ENCODE measurements at regions not wholly inside any gene's neighbourhood (a gene's known extent, or its start where the extent isn't known, plus 50 kb on each side); places are given as distances from the start of the nearest gene placed in this dataset.

DNA sequence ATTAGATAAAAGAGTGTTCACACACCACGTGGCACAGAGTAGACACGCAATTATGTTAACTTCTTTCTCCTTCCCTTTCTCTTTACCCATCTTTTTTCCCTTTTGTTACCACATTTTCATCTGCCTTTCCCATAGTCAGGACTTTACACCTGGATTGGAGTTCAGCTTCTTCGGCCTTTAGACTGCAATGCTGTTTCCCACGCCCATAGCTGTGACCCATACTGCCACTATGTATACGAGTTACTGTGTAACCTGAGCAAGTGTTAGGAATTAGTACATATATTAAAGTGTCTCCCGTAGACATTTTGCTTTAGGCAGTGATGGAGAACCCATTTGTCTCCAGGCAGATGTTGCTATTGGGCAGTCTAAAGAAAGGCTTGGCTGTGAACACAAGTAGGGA lies 143.6 kb upstream of the SLC28A3 start:
- H3K27ac ChIP-seq (ENCODE audit: insufficient read depth, low read length), result no peak overlapping the region
- in situ Hi-C loops (cut with MboI; ENCODE audit: low sequenced_read_pairs) (no loop called here), dilution Hi-C loops (cut with HindIII; ENCODE audit: low sequenced_read_pairs, unreplicated experiment) (no loop called here), intact Hi-C loops (cut with micrococcal nuclease) (no loop called here)
- ATAC-seq (ENCODE audit: low read depth) (no peak), DNase-seq (no peak)
- H2AK9ac ChIP-seq (replicated peaks; ENCODE audit: low read depth, low read length, poor library complexity), result no peak overlapping the region
- no peak overlapping the region for H2BK20ac ChIP-seq (ENCODE audit: low read depth, low read length)
- H3K23ac ChIP-seq (ENCODE audit: low read depth, low read length), result no peak overlapping the region
- no peaks in the 10 kb centered on the region for H3K4me1 ChIP-seq (ENCODE audit: control insufficient read depth, insufficient read depth, low read length)
- H3K4ac ChIP-seq (ENCODE audit: low read depth, low read length), result no peak overlapping the region
- H3K9me1 ChIP-seq (ENCODE audit: insufficient read depth, low read length), result no peaks in the 10 kb centered on the region
- H3K27me3 ChIP-seq (ENCODE audit: control insufficient read depth, insufficient read depth, low read length), result no peaks in the 10 kb centered on the region
- no peak overlapping the region for H4K8ac ChIP-seq (ENCODE audit: low read depth in 2 of 2, low read length in 2 of 2)
- BruUV-seq (replicated peaks), result no TSS peak
- H4K5ac ChIP-seq (ENCODE audit: low read depth, low read length), result no peak overlapping the region
- H2AFZ ChIP-seq (replicated peaks; ENCODE audit: low read length, poor library complexity), result no peak overlapping the region
- H3K36me3 ChIP-seq (ENCODE audit: control insufficient read depth, insufficient read depth, low read length), result no peaks in the 10 kb centered on the region
- peaks cover 14% of the 10 kb centered on the region; the same call in 1 of the 2 replicates for H3K9me3 ChIP-seq (ENCODE audit: control insufficient read depth, insufficient read depth, low read length)
- no peak overlapping the region for H4K91ac ChIP-seq (ENCODE audit: insufficient read depth, low read depth, low read length)
- H3K9ac ChIP-seq (ENCODE audit: low read depth, low read length), result no peak overlapping the region
- TF ChIP-seq NFE2L2 (IDR thresholded peaks at IDR 0.05; ENCODE audit: low read depth, low read length) (no peak), ELK1 (IDR thresholded peaks at IDR 0.05; ENCODE audit: borderline replicate concordance, low read depth, low read length) (no peak), SMC3 (IDR thresholded peaks at IDR 0.05; ENCODE audit: low read depth, low read length) (no peak), CTCF (conservative IDR thresholded peaks at IDR 0.05; ENCODE audit: low read depth, low read length) (no peak), MAFK (IDR thresholded peaks at IDR 0.05; ENCODE audit: low read depth, low read length) (no peak), FOS (IDR thresholded peaks at IDR 0.05; ENCODE audit: low read depth, low read length) (no peak), RFX5 (IDR thresholded peaks at IDR 0.05; ENCODE audit: low read depth, low read length) (no peak), RCOR1 (IDR thresholded peaks at IDR 0.05; ENCODE audit: insufficient replicate concordance, low read length) (no peak), MAZ (IDR thresholded peaks at IDR 0.05; ENCODE audit: borderline replicate concordance, low read depth, low read length) (no peak), RAD21 (IDR thresholded peaks at IDR 0.05; ENCODE audit: low read length) (no peak), CHD1 (IDR thresholded peaks at IDR 0.05; ENCODE audit: low read depth, low read length) (no peak), USF2 (IDR thresholded peaks at IDR 0.05; ENCODE audit: low read depth, low read length) (no peak), MXI1 (IDR thresholded peaks at IDR 0.05; ENCODE audit: borderline replicate concordance, low read depth, low read length) (no peak), POLR2A (IDR thresholded peaks at IDR 0.05; ENCODE audit: low read depth, low read length) (no peak), BHLHE40 (IDR thresholded peaks at IDR 0.05; ENCODE audit: low read depth, low read length) (no peak), CEBPB (IDR thresholded peaks at IDR 0.05; ENCODE audit: low read depth, low read length) (no peak)
- H3K14ac ChIP-seq (replicated peaks; ENCODE audit: low read depth, low read length), result no peak overlapping the region
- no peak overlapping the region for H2BK5ac ChIP-seq (ENCODE audit: low read depth, low read length, poor library complexity, severe bottlenecking)
- POLR2A ChIA-PET (ENCODE audit: unreplicated experiment), result no interaction called here
- no peak overlapping the region for H2BK120ac ChIP-seq (ENCODE audit: low read depth, low read length)
- no peak overlapping the region for H2BK15ac ChIP-seq (ENCODE audit: low read depth, low read length)
- CTCF ChIA-PET, result no interaction called here
- H3K18ac ChIP-seq (ENCODE audit: low read depth, low read length), result no peak overlapping the region
- H3K4me2 ChIP-seq (ENCODE audit: low read depth, low read length), result no peak overlapping the region
- no peaks in the 10 kb centered on the region for H4K20me1 ChIP-seq (ENCODE audit: insufficient read depth, low read length)
- no peaks in the 10 kb centered on the region for H3K79me1 ChIP-seq (ENCODE audit: low read depth in 1 of 2, low read length in 2 of 2)
- no CpG with 5 or more reads among the region's 6 CpGs for whole genome bisulfite sequencing, 2 experiments (ENCODE audit: extremely low coverage in 2 of 2, insufficient read length in 1 of 2)
- H2AK5ac ChIP-seq (ENCODE audit: low read depth, low read length), result no peak overlapping the region
- no peak overlapping the region for H3K56ac ChIP-seq (ENCODE audit: extremely low read depth, insufficient read depth, low read length)
- no peak overlapping the region for H3K4me3 ChIP-seq (ENCODE audit: insufficient read depth, low read depth, low read length)

Measured in IMR-90 (cell line).